Epidermal melanocyte (primary cell): ENCODE measurements at regions not wholly inside any gene's neighbourhood (a gene's known extent, or its start where the extent isn't known, plus 50 kb on each side); places are given as distances from the start of the nearest gene placed in this dataset.

Experiments
- DNase-seq: peaks from one replicate; pipeline ENCODE4 v3.0.0; 2011; ENCODE audit warnings: low spot score; ENCODE audit not compliant: insufficient read length

DNA sequence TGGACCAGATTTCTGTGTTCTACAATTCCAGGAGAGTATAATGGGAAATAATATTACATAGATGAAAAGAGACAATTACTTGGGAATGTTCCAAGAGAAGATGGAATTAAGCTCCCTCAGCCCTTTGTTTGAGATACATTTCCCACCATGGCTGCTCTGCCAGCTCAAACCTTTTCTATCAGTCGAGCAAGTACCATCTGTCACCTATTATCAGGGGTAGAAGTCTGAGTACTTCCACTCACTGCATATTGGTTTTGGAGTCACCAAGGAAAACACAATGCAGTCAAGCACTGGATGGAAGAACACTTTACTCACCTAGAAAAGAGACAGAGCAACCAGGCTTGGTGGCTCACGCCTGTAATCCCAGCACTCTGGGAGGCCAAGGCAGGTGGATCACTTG is 270.4 kb upstream of the FAR2 start:
- DNase-seq = no peak

GRCh38 chr12:28879379-28879778 is 269.7 kb upstream of the FAR2 start:
- DNase-seq = no peak

- no peak for DNase-seq
Measured at GRCh38 chr12:28882444-28882843, 266.6 kb upstream of the FAR2 start.

DNA sequence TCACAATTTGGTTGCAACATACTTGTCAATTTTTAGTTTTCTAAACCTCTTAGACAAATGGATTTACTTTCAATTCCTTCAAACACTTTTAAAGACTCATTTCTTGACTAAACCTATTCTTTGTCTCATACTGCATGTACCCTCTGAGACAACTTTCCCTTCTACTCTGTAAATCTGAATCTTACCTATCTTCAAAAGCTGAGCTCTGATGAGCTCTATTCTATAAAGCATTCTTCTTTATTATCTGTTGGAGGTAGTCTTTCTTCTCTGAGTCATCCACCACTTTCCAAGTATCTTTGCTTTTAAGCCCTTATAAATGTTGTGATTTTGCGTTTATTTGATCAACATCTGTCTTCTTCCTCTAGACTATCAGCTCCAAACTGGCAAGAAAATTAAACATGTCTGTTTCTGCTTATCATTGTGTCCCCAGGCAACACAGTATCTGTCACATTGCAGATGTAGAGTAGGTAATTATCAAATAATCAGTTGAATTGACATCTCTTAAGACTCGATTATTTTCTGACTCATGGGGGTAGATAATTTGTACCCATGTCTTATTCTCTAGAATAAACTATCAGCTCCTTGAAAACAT is 265.6 kb upstream of the FAR2 start:
- DNase-seq = no peak

GRCh38 chr12:28884904-28885679 is 264.0 kb upstream of the FAR2 start:
- no peak for DNase-seq

GRCh38 chr12:28885928-28886327 is 263.1 kb upstream of the FAR2 start:
- DNase-seq = no peak

- DNase-seq = no peak
Measured at GRCh38 chr12:28887461-28887990, 261.6 kb upstream of the FAR2 start.

DNA sequence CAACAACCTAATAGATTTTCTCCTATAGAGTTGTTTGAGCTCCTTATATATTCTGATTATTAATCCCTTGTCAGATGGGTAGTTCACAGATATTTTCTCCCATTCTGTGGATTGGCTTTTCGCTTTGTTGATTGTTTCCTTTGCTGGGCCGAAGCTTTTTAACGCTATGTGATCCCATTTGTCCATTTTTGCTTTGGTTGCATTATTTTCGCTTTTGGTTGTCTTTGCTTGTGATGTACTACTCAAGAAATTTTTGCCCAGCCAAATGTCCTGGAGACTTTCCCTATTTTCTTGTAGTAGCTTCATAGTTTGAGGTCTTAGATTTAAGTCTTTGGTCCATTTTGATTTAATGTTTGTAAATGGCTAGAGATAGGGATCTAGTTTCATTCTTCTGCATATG is 258.4 kb upstream of the FAR2 start:
- no peak for DNase-seq

GRCh38 chr12:28891126-28891525 is 258.0 kb upstream of the FAR2 start:
- no peak for DNase-seq

DNA sequence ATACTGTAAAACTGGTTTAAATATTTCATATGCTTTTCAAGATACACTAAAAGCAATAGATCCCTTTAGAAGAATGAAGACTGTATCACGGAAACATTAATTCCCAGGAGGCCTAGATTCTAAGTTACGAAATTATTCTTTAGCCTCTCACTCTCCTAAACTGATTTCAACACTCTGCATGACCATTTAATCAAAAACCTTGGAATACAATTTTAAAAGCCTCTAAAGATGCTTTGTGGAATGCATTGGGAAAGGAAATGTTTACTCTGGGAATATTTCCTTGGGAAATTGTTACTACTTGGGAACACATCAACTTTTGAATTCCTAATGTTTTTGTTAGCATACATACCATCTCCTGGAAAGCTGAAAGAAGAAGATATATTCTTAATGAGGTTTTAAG is 255.7 kb upstream of the FAR2 start:
- no peak for DNase-seq

- no peak for DNase-seq
Measured at GRCh38 chr12:28893856-28894255, 255.2 kb upstream of the FAR2 start.

GRCh38 chr12:28896421-28896820 is 252.7 kb upstream of the FAR2 start:
- no peak for DNase-seq

DNA sequence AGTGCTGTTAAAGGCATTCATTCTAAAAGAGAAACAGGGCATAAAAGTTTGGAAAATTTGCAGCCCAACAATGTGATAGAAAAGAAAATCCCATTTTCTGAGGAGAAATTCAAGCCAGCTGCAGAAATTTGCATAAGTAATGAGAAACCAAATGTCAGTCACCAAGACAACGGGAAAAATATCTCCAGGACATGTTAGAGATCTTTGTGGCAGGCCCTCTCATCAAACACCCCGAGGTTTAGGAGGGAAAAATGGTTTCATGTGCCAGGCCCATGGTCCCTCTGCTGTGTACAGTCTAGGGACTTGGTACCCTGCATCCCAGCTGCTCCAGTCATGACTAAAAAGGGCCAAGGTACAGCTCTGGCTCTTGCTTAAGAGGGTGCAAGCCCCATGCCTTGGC is 251.0 kb upstream of the FAR2 start:
- DNase-seq = no peak

- no peak for DNase-seq
Measured at GRCh38 chr12:28899951-28900350, 249.1 kb upstream of the FAR2 start.

- no peak for DNase-seq
Measured at GRCh38 chr12:28905220-28905955, 243.7 kb upstream of the FAR2 start.

GRCh38 chr12:28908646-28909045 is 240.4 kb upstream of the FAR2 start:
- no peak for DNase-seq

- no peak for DNase-seq
Measured at GRCh38 chr12:28909291-28909690, 239.8 kb upstream of the FAR2 start.

- peak; percentile 63 for DNase-seq
Measured at GRCh38 chr12:28925719-28926376, 223.2 kb upstream of the FAR2 start.

GRCh38 chr12:28930704-28931103 is 218.4 kb upstream of the FAR2 start:
- DNase-seq = no peak

DNA sequence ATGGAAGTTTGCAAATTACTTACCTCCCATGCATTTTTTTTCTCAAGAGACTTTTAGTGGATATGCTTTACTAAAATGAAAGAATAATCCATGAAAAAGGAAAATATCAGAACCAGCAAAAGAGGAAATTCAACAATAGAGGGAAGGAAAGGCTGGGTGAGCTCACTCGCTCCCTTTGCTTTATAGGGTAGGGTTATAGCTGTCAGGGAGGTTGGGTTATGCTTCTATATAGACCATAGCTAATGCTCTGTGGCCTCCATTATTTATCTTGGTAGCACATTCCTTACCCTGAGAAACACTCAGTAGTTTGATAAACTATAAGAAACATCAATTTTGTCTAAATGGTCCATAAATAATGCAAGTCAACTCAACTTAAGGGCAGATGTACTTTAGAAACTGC is 215.9 kb upstream of the FAR2 start:
- DNase-seq = no peak

- no peak for DNase-seq
Measured at GRCh38 chr12:28933864-28934527, 215.1 kb upstream of the FAR2 start.
